ENCODE measurements at regions not wholly inside any gene's neighbourhood (a gene's known extent, or its start where the extent isn't known, plus 50 kb on each side); places are given as distances from the start of the nearest gene placed in this dataset.

DNA sequence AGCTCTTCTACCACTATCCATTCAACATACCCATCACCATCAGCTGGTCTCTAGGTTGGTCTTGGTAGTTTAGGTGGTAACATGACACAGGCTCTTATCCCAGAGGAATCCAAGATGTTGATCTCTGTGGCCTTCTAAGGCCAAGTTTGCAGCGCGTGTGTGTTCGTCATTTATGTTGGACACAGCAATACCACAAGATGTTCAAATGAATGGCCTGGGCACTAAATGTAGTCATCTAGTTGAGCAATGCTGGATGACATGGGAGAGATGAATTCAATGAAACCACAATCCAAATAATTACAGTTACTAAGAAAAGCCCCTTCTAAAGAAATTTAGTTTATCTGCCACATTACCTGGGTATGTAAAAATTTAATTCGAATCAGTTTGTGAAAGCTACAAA lies 292.4 kb downstream of the MRPS30 start:
- Histone ChIP-seq H3K9me2 (replicated peaks; ENCODE audit: control insufficient read depth, low read length) (no peaks in the 10 kb centered on the region), H3K79me2 (ENCODE audit: control insufficient read depth, low read length) (no peaks in the 10 kb centered on the region), H3F3A (ENCODE audit: control insufficient read depth, insufficient read depth) (no peaks in the 10 kb centered on the region), H3K9me3 (ENCODE audit: control insufficient read depth, insufficient read depth, low read length) (no peaks in the 10 kb centered on the region), H3K36me3 (ENCODE audit: control insufficient read depth, low read length) (no peaks in the 10 kb centered on the region), H3K4me3 (ENCODE audit: low read length) (no peak overlapping the region), H3K4me1 (ENCODE audit: control insufficient read depth, low read length) (no peaks in the 10 kb centered on the region), H3K4me2 (ENCODE audit: low read length) (no peak overlapping the region), H3K27ac (ENCODE audit: low read depth, low read length) (no peak overlapping the region), H4K20me1 (ENCODE audit: control insufficient read depth, insufficient read depth, low read depth, low read length) (no peaks in the 10 kb centered on the region), H3K27me3 (ENCODE audit: control insufficient read depth, low read length) (no peaks in the 10 kb centered on the region)
- TF ChIP-seq, protein P1, sequence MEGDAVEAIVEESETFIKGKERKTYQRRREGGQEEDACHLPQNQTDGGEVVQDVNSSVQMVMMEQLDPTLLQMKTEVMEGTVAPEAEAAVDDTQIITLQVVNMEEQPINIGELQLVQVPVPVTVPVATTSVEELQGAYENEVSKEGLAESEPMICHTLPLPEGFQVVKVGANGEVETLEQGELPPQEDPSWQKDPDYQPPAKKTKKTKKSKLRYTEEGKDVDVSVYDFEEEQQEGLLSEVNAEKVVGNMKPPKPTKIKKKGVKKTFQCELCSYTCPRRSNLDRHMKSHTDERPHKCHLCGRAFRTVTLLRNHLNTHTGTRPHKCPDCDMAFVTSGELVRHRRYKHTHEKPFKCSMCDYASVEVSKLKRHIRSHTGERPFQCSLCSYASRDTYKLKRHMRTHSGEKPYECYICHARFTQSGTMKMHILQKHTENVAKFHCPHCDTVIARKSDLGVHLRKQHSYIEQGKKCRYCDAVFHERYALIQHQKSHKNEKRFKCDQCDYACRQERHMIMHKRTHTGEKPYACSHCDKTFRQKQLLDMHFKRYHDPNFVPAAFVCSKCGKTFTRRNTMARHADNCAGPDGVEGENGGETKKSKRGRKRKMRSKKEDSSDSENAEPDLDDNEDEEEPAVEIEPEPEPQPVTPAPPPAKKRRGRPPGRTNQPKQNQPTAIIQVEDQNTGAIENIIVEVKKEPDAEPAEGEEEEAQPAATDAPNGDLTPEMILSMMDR (IDR thresholded peaks at IDR 0.05; ENCODE audit: low read depth, low read length, poor library complexity, severe bottlenecking) = no peak
- TF ChIP-seq EZH2phosphoT487 (IDR thresholded peaks at IDR 0.05; ENCODE audit: borderline replicate concordance, low read length) = no peak

DNA sequence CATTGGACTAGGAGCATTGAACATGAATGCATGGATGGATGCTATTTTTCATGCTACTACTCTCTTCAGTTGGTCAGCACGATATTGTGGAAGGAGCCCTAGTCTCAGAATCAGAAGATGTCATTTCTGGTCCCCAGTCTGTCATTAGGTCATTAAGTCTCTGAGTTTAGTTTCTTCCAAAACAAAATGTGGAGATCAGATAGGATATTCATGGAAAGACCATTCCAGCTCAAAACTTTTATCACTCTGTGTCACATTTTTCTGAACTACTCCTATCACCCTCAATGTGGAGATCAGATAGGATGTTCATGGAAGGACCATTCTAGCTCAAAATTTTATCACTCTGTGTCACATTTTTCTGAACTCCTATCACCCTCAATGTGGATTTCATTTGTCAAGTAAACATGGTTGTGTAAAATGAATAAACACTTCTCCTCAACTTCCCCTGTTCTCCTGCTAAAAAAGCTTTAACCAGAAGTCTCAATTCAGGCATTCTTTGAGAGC lies 296.8 kb downstream of the MRPS30 start:
- H3K27me3 ChIP-seq (ENCODE audit: control insufficient read depth, low read length) = no peaks in the 10 kb centered on the region
- H4K20me1 ChIP-seq (ENCODE audit: control insufficient read depth, insufficient read depth, low read depth, low read length) = no peaks in the 10 kb centered on the region
- H3K79me2 ChIP-seq (ENCODE audit: control insufficient read depth, low read length) = no peaks in the 10 kb centered on the region
- H3K4me1 ChIP-seq (ENCODE audit: control insufficient read depth, low read length) = no peaks in the 10 kb centered on the region
- no peak overlapping the region for H3K4me2 ChIP-seq (ENCODE audit: low read length)
- no peaks in the 10 kb centered on the region for H3K36me3 ChIP-seq (ENCODE audit: control insufficient read depth, low read length)
- TF ChIP-seq, protein P1 (IDR thresholded peaks at IDR 0.05; ENCODE audit: low read depth, low read length, poor library complexity, severe bottlenecking) = no peak
- no peak for TF ChIP-seq EZH2phosphoT487 (IDR thresholded peaks at IDR 0.05; ENCODE audit: borderline replicate concordance, low read length)
- H3F3A ChIP-seq (ENCODE audit: control insufficient read depth, insufficient read depth) = no peaks in the 10 kb centered on the region
- no peaks in the 10 kb centered on the region for H3K9me2 ChIP-seq (replicated peaks; ENCODE audit: control insufficient read depth, low read length)
- H3K4me3 ChIP-seq (ENCODE audit: low read length) = no peak overlapping the region
- no peak overlapping the region for H3K27ac ChIP-seq (ENCODE audit: low read depth, low read length)
- H3K9me3 ChIP-seq (ENCODE audit: control insufficient read depth, insufficient read depth, low read length) = no peaks in the 10 kb centered on the region

DNA sequence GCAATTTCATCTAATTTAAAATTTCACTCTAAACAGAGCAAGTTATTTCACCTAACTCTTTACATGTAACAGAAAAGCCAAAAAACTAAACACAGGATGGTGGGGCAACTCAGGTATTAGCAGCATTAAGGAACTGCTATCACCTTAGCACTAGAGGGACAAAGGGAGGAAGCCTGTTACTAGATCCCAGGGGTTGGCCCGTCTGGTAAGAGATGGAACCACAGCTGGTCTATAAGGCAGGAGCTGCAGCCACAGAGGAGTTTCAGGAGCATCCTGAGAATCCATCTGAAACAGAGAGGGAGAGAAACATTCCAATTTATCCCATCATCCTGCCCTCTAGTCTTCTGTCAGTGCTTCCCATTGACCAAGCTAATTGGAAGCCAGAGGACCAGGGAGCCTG lies 300.3 kb downstream of the MRPS30 start:
- no peaks in the 10 kb centered on the region for H3K9me2 ChIP-seq (replicated peaks; ENCODE audit: control insufficient read depth, low read length)
- no peaks in the 10 kb centered on the region for H3K4me1 ChIP-seq (ENCODE audit: control insufficient read depth, low read length)
- H3K36me3 ChIP-seq (ENCODE audit: control insufficient read depth, low read length) = no peaks in the 10 kb centered on the region
- no peaks in the 10 kb centered on the region for H3F3A ChIP-seq (ENCODE audit: control insufficient read depth, insufficient read depth)
- H3K27ac ChIP-seq (ENCODE audit: low read depth, low read length) = no peak overlapping the region
- H4K20me1 ChIP-seq (ENCODE audit: control insufficient read depth, insufficient read depth, low read depth, low read length) = no peaks in the 10 kb centered on the region
- TF ChIP-seq, protein P1 (IDR thresholded peaks at IDR 0.05; ENCODE audit: low read depth, low read length, poor library complexity, severe bottlenecking) = no peak
- TF ChIP-seq EZH2phosphoT487 (IDR thresholded peaks at IDR 0.05; ENCODE audit: borderline replicate concordance, low read length) = no peak
- no peaks in the 10 kb centered on the region for H3K79me2 ChIP-seq (ENCODE audit: control insufficient read depth, low read length)
- H3K4me3 ChIP-seq (ENCODE audit: low read length) = no peak overlapping the region
- no peak overlapping the region for H3K4me2 ChIP-seq (ENCODE audit: low read length)
- H3K9me3 ChIP-seq (ENCODE audit: control insufficient read depth, insufficient read depth, low read length) = no peaks in the 10 kb centered on the region
- no peaks in the 10 kb centered on the region for H3K27me3 ChIP-seq (ENCODE audit: control insufficient read depth, low read length)
